ENCODE measurements at regions not wholly inside any gene's neighbourhood (a gene's known extent, or its start where the extent isn't known, plus 50 kb on each side); places are given as distances from the start of the nearest gene placed in this dataset.
"Not testable (repeated sequence)": the region's sequence is repeated elsewhere in the genome, so short reads cannot be mapped to it uniquely, and the experiment has no call there.

- no peaks in the 10 kb centered on the region for H3K9me3 Mint-ChIP-seq
- H3K4me1 Mint-ChIP-seq, result no peaks in the 10 kb centered on the region
- no peak for ATAC-seq
Measured at GRCh38 chr3:124346487-124346886, 354.6 kb upstream of the ROPN1 start.

GRCh38 chr3:124347418-124347817 is 355.5 kb upstream of the ROPN1 start:
- Mint-ChIP-seq H3K27me3 (ENCODE audit: low read depth in 2 of 2) (peaks cover 12 to 33% of the 10 kb centered on the region in 2 donors), H3K36me3 (no peaks in the 10 kb centered on the region), H3K9me3 (no peaks in the 10 kb centered on the region), H3K27ac (no peak overlapping the region), H3K4me3 (no peak overlapping the region), H3K4me1 (no peaks in the 10 kb centered on the region)
- Histone ChIP-seq H3K4me3 (ENCODE audit: low read length) (no peak overlapping the region), H3K9me3 (ENCODE audit: control insufficient read depth, insufficient read depth, low read length) (no peaks in the 10 kb centered on the region), H3K27me3 (ENCODE audit: control insufficient read depth, insufficient read depth, low read length) (no peaks in the 10 kb centered on the region), H3K4me1 (ENCODE audit: control insufficient read depth, insufficient read depth, low read length) (no peaks in the 10 kb centered on the region), H3K27ac (ENCODE audit: low read length) (no peak overlapping the region), H3K36me3 (ENCODE audit: control insufficient read depth, insufficient read depth, low read length) (no peaks in the 10 kb centered on the region)
- DNase-seq (no peak), ATAC-seq (no peak)
- no peak for TF ChIP-seq CTCF (IDR thresholded peaks at IDR 0.05)
- 65% methylated on average over 2 of the region's 2 CpGs for WGBS (ENCODE audit: insufficient coverage)
- intact Hi-C loops (cut with micrococcal nuclease), result no loop called here

More at GRCh38 chr3:124346487-124346886, 354.6 kb upstream of the ROPN1 start:
- H3K27me3 ChIP-seq (ENCODE audit: control insufficient read depth, insufficient read depth, low read length), result no peaks in the 10 kb centered on the region
- H3K9me3 ChIP-seq (ENCODE audit: control insufficient read depth, insufficient read depth, low read length), result no peaks in the 10 kb centered on the region
- no peak for DNase-seq
- Mint-ChIP-seq H3K4me3 (no peak overlapping the region), H3K27ac (no peak overlapping the region), H3K36me3 (no peaks in the 10 kb centered on the region), H3K27me3 (ENCODE audit: low read depth in 2 of 2) (peaks cover 16 to 36% of the 10 kb centered on the region in 2 donors)
- no peak for TF ChIP-seq CTCF (IDR thresholded peaks at IDR 0.05)
- intact Hi-C loops (cut with micrococcal nuclease), result no loop called here
- no peaks in the 10 kb centered on the region for H3K4me1 ChIP-seq (ENCODE audit: control insufficient read depth, insufficient read depth, low read length)
- H3K36me3 ChIP-seq (ENCODE audit: control insufficient read depth, insufficient read depth, low read length), result no peaks in the 10 kb centered on the region
- no peak overlapping the region for H3K4me3 ChIP-seq (ENCODE audit: low read length)
- H3K27ac ChIP-seq (ENCODE audit: low read length), result no peak overlapping the region
- 94% methylated on average over 4 of the region's 4 CpGs for WGBS (ENCODE audit: insufficient coverage)

- H3K4me3 Mint-ChIP-seq; H3K9me3 Mint-ChIP-seq; ATAC-seq; H3K36me3 ChIP-seq (ENCODE audit: control insufficient read depth, insufficient read depth, low read length); H3K4me1 Mint-ChIP-seq; H3K9me3 ChIP-seq (ENCODE audit: control insufficient read depth, insufficient read depth, low read length); H3K36me3 Mint-ChIP-seq; H3K4me1 ChIP-seq (ENCODE audit: control insufficient read depth, insufficient read depth, low read length); DNase-seq; H3K4me3 ChIP-seq (ENCODE audit: low read length); H3K27me3 ChIP-seq (ENCODE audit: control insufficient read depth, insufficient read depth, low read length); intact Hi-C loops (cut with micrococcal nuclease); H3K27ac Mint-ChIP-seq; H3K27ac ChIP-seq (ENCODE audit: low read length): not testable (repeated sequence)
- H3K27me3 Mint-ChIP-seq (ENCODE audit: low read depth in 2 of 2), result peaks cover 11 to 35% of the 10 kb centered on the region in 2 donors
- WGBS (ENCODE audit: insufficient coverage), result 88% methylated on average over 2 of the region's 5 CpGs
Measured at GRCh38 chr3:124348555-124348954, 356.6 kb upstream of the ROPN1 start.

GRCh38 chr3:124351430-124352148 is 359.7 kb upstream of the ROPN1 start:
- no peak for ATAC-seq
- no peak for DNase-seq
- Histone ChIP-seq H3K4me1 (ENCODE audit: control insufficient read depth, insufficient read depth, low read length) (no peaks in the 10 kb centered on the region), H3K36me3 (ENCODE audit: control insufficient read depth, insufficient read depth, low read length) (no peaks in the 10 kb centered on the region), H3K27ac (ENCODE audit: low read length) (no peak overlapping the region), H3K27me3 (ENCODE audit: control insufficient read depth, insufficient read depth, low read length) (no peaks in the 10 kb centered on the region), H3K4me3 (ENCODE audit: low read length) (no peak overlapping the region), H3K9me3 (ENCODE audit: control insufficient read depth, insufficient read depth, low read length) (no peaks in the 10 kb centered on the region)
- H3K9me3 Mint-ChIP-seq, result no peaks in the 10 kb centered on the region
- H3K27ac Mint-ChIP-seq, result no peak overlapping the region
- no peaks in the 10 kb centered on the region for H3K4me1 Mint-ChIP-seq
- H3K27me3 Mint-ChIP-seq (ENCODE audit: low read depth in 2 of 2), result peaks cover 16 to 35% of the 10 kb centered on the region in 2 donors
- H3K4me3 Mint-ChIP-seq, result no peak overlapping the region
- intact Hi-C loops (cut with micrococcal nuclease), result loop anchor here (10.0 kb wide), 1 partner anchor 203 kb away; no protein-coding TSS in a partner anchor
- no peaks in the 10 kb centered on the region for H3K36me3 Mint-ChIP-seq
- TF ChIP-seq CTCF (IDR thresholded peaks at IDR 0.05), result no peak
- 68% methylated on average over 4 of the region's 4 CpGs for WGBS (ENCODE audit: insufficient coverage)

Measured in natural killer cell (primary cell).